Transverse colon (tissue), 4 donors: ENCODE measurements at regions not wholly inside any gene's neighbourhood (a gene's known extent, or its start where the extent isn't known, plus 50 kb on each side); places are given as distances from the start of the nearest gene placed in this dataset.
"Not testable (repeated sequence)": the region's sequence is repeated elsewhere in the genome, so short reads cannot be mapped to it uniquely, and the experiment has no call there.

Experiments
- DNase-seq: peaks from one replicate; pipeline ENCODE4 v3.0.0-alpha.2; 2019
- H3K27ac ChIP-seq, 4 donors: fragments of 200-600 bp; sonication (generic); 2 replicates each; pipeline ENCODE4 v1.5.1; 2016 to 2018; ENCODE audit warnings: inconsistent platforms in 4 of 4
- H3K27me3 ChIP-seq: fragments of 200-600 bp; sonication (generic); 2 replicates; pipeline ENCODE4 v1.5.1; 2017; ENCODE audit warnings: inconsistent platforms
- H3K36me3 ChIP-seq, 4 donors: fragments of 200-600 bp; sonication (generic); 2 replicates each; pipeline ENCODE4 v1.5.1; 2017 to 2019; ENCODE audit warnings: inconsistent platforms in 4 of 4
- H3K4me1 ChIP-seq, 4 donors: fragments of 200-600 bp; sonication (generic); 2 replicates each; pipeline ENCODE4 v1.5.1; 2017 to 2020; ENCODE audit warnings: inconsistent platforms in 4 of 4
- H3K4me3 ChIP-seq, 4 donors: fragments of 200-600 bp; sonication (generic); 1 replicate in 1 of 4; 2 replicates in 3 of 4; pipeline versions ENCODE4 v1.5.1 to v1.6.1; 2017 to 2019; ENCODE audit warnings: inconsistent platforms in 4 of 4
- H3K9me3 ChIP-seq, 2 donors: fragments of 200-600 bp; sonication (generic); 2 replicates each; pipeline ENCODE4 v1.5.1; 2017 to 2019; ENCODE audit warnings: inconsistent platforms in 2 of 2
- CTCF ChIP-seq, 5 experiments: fragments of 200-600 bp in 3 of 5; fragments of 450-650 bp in 2 of 5; sonication (generic) in 3 of 5; IDR thresholded peaks; 1 replicate in 2 of 5; 2 replicates in 3 of 5; pipeline ENCODE4 v1.5.1; 2016 to 2017; ENCODE audit warnings: antibody characterized with exemption in 5 of 5, inconsistent platforms in 3 of 5, mild to moderate bottlenecking in 2 of 5, moderate library complexity in 1 of 5
- EP300 ChIP-seq: sonication (generic); formaldehyde crosslinking; IDR thresholded peaks from one replicate; pipeline ENCODE4 v1.6.1; 2017; ENCODE audit warnings: antibody characterized with exemption, low read depth
- POLR2A ChIP-seq: fragments of 450-650 bp; IDR thresholded peaks from one replicate; pipeline ENCODE4 v1.6.1; 2016; ENCODE audit warnings: antibody characterized with exemption, mild to moderate bottlenecking, moderate library complexity
- POLR2AphosphoS5 ChIP-seq, 3 donors: sonication (generic); formaldehyde crosslinking; IDR thresholded peaks; one replicate each; pipeline ENCODE4 v1.6.1; 2016; ENCODE audit warnings: antibody characterized with exemption in 3 of 3
- WGBS, 2 donors: methylation state at CpG; one replicate each; pipeline ENCODE4 v1.1.5; 2018; ENCODE audit warnings: low coverage in 1 of 2; 5-methylcytosine and 5-hydroxymethylcytosine counted together
- in situ Hi-C, 4 donors: fragments of 200-750 bp; cut with MboI; loops; one replicate each; pipeline versions ENCODE4 v1.15.0 to v1.15.1; 2017; ENCODE audit warnings: low sequenced_read_pairs in 3 of 4, low pct_ligation_motif_present in 1 of 4, low pct_unique_long_range_greater_than_20kb in 1 of 4
- intact Hi-C: fragments of 100-400 bp; cut with DNase I; formaldehyde crosslinking; loops from one replicate; pipeline ENCODE4 v1.15.1; 2023; ENCODE audit warnings: low total_unique reads

- no peaks in the 10 kb centered on the region for H3K9me3 ChIP-seq
- TF ChIP-seq POLR2AphosphoS5 (IDR thresholded peaks at IDR 0.05) (no peak), EP300 (no peak), POLR2A (no peak), CTCF (IDR thresholded peaks at IDR 0.05) (no peak)
- no peak overlapping the region for H3K27ac ChIP-seq
- WGBS, 2 donors, result 49 to 52% methylated on average over 2 of the region's 2 CpGs
- intact Hi-C loops, result no loop called here
- in situ Hi-C loops, result no loop called here
- DNase-seq, result no peak
- no peak overlapping the region for H3K4me3 ChIP-seq
- no peaks in the 10 kb centered on the region for H3K4me1 ChIP-seq
- no peaks in the 10 kb centered on the region for H3K27me3 ChIP-seq
- no peaks in the 10 kb centered on the region for H3K36me3 ChIP-seq
These were observed 1116.2 kb downstream of the DIAPH3 start for GRCh38 chr13:59047546-59047945.

- TF ChIP-seq POLR2A (no peak), CTCF (IDR thresholded peaks at IDR 0.05) (no peak), EP300 (no peak), POLR2AphosphoS5 (IDR thresholded peaks at IDR 0.05) (no peak)
- Histone ChIP-seq H3K4me1 (no peaks in the 10 kb centered on the region), H3K27me3 (no peaks in the 10 kb centered on the region), H3K36me3 (no peaks in the 10 kb centered on the region), H3K27ac (no peak overlapping the region), H3K4me3 (no peak overlapping the region), H3K9me3 (no peaks in the 10 kb centered on the region)
- no peak for DNase-seq
- intact Hi-C loops (no loop called here), in situ Hi-C loops (no loop called here)
- 76 to 85% methylated on average over 1 of the region's 1 CpG for WGBS, 2 donors
These were observed 1102.1 kb downstream of the DIAPH3 start for GRCh38 chr13:59061621-59062020.

DNA sequence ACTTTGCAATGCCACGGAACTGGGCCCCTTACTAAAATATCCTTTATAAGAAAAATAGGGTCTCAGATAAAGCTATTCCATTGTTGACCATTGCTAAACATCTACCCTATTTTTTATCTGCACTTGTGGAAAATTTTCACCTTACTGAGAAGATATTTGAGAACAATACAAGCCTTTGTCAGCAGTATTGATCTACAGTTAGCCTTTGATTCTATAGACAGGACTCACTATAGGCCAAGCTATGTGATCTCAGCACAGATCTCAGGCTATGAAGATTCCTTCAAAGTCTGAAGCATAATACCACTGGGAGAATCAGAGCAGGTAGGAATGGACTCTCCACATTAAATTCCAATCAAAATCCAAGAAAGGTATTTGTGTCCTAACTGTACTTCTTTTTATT lies 1099.7 kb downstream of the DIAPH3 start:
- no peaks in the 10 kb centered on the region for H3K36me3 ChIP-seq
- TF ChIP-seq EP300, result no peak
- TF ChIP-seq POLR2AphosphoS5 (IDR thresholded peaks at IDR 0.05), result no peak
- no peak for TF ChIP-seq CTCF (IDR thresholded peaks at IDR 0.05)
- no peak for TF ChIP-seq POLR2A

GRCh38 chr13:59076386-59076785 lies 1087.3 kb downstream of the DIAPH3 start:
- in situ Hi-C loops, H3K27me3 ChIP-seq, DNase-seq, intact Hi-C loops, H3K27ac ChIP-seq, H3K4me3 ChIP-seq, H3K4me1 ChIP-seq, H3K36me3 ChIP-seq: not testable (repeated sequence)
- H3K9me3 ChIP-seq, result peaks cover 7 to 10% of the 10 kb centered on the region in 2 donors

More for the DNA sequence above, 1099.7 kb downstream of the DIAPH3 start:
- no peaks in the 10 kb centered on the region for H3K27me3 ChIP-seq
- H3K27ac ChIP-seq, result no peak overlapping the region
- H3K4me3 ChIP-seq, result no peak overlapping the region
- H3K4me1 ChIP-seq, result no peaks in the 10 kb centered on the region
- 83 to 90% methylated on average over 1 of the region's 1 CpG for WGBS, 2 donors
- intact Hi-C loops, result no loop called here
- in situ Hi-C loops, result no loop called here
- DNase-seq, result no peak
- H3K9me3 ChIP-seq, result no peaks in the 10 kb centered on the region

DNA sequence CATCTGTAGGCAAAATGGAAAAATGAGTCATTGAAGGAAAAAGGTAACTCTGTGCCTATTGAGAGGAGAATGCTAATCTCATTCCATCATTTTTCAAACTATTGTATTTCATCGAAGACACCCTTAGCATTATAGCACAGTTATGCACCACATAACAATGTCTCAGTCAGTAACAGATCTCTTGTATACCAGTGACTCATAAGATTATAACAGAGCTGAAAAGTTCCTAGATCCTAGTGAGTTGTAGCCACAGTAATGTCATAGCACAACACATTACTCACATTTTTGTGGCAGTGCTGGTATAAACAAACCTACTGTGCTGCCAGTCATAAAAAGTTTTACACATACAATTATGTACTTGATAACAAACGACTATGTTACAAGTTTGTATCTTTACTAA lies 1077.6 kb downstream of the DIAPH3 start:
- Histone ChIP-seq H3K27me3 (no peaks in the 10 kb centered on the region), H3K36me3 (no peaks in the 10 kb centered on the region), H3K27ac (no peak overlapping the region), H3K4me1 (no peaks in the 10 kb centered on the region), H3K4me3 (no peak overlapping the region), H3K9me3 (no peaks in the 10 kb centered on the region)
- no peak for DNase-seq
- intact Hi-C loops, result no loop called here
- in situ Hi-C loops, result no loop called here
- WGBS, 2 donors, result 54 to 63% methylated on average over 2 of the region's 2 CpGs
- TF ChIP-seq POLR2A (no peak), EP300 (no peak), CTCF (IDR thresholded peaks at IDR 0.05) (no peak), POLR2AphosphoS5 (IDR thresholded peaks at IDR 0.05) (no peak)
